Coronary artery (tissue), 2 donors: ENCODE measurements at regions not wholly inside any gene's neighbourhood (a gene's known extent, or its start where the extent isn't known, plus 50 kb on each side); places are given as distances from the start of the nearest gene placed in this dataset.

Source experiments
- DNase-seq: peaks from one replicate; pipeline ENCODE4 v3.0.0-alpha.2; 2017; ENCODE audit warnings: low spot score
- H3K27ac ChIP-seq, 2 donors: fragments of 200-600 bp; sonication (generic); one replicate each; pipeline ENCODE4 v1.5.1; 2016 to 2019
- H3K4me3 ChIP-seq: fragments of 200-600 bp; sonication (generic); 2 replicates; pipeline ENCODE4 v1.5.1; 2016; ENCODE audit warnings: mild to moderate bottlenecking, moderate library complexity
- CTCF ChIP-seq: fragments of 200-600 bp; sonication (generic); IDR thresholded peaks from one replicate; pipeline ENCODE4 v1.5.1; 2019; ENCODE audit warnings: antibody characterized with exemption

DNA sequence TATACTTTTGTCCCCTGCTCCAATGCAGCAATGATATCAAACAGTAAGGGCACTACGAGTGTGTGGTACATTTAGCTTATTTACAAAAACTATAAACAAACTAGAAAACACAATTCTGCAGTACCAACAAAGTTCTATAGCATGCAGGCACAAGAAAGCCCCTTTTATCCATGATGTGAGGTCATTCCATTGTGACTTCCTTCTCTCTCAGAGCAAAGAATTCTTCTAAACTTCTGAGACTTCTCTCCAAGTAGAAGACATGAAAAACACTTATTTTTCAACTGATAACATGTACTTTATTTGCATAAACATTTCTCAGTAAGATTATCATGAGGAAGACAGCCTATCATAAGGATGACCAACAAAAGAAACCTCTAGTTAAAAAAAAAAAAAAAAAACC lies 569.8 kb downstream of the TLE1 start:
- Histone ChIP-seq H3K4me3 (no peak overlapping the region), H3K27ac (no peak overlapping the region)
- no peak for TF ChIP-seq CTCF
- DNase-seq, result no peak

DNA sequence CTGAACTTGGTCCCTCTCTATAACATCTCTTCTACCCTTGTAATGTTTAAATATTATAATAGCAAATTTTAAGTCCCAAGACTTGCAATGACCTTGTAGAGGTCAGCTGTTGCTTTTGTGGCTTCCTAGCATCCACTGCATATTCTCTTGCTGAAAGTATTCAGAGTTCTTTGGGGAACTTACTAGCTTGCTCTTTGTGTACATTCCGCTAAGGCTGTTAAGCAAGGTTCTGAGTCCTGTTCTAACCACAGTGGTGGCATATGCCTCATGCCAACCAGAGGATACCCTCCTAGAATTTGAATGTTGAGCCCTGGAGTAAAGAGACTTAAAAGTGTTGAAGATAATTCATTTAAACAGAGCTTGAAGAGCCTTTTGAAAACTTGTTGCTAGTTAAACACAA lies 570.9 kb downstream of the TLE1 start:
- no peak for TF ChIP-seq CTCF
- DNase-seq, result no peak
- H3K4me3 ChIP-seq, result no peak overlapping the region
- H3K27ac ChIP-seq, result no peak overlapping the region

DNA sequence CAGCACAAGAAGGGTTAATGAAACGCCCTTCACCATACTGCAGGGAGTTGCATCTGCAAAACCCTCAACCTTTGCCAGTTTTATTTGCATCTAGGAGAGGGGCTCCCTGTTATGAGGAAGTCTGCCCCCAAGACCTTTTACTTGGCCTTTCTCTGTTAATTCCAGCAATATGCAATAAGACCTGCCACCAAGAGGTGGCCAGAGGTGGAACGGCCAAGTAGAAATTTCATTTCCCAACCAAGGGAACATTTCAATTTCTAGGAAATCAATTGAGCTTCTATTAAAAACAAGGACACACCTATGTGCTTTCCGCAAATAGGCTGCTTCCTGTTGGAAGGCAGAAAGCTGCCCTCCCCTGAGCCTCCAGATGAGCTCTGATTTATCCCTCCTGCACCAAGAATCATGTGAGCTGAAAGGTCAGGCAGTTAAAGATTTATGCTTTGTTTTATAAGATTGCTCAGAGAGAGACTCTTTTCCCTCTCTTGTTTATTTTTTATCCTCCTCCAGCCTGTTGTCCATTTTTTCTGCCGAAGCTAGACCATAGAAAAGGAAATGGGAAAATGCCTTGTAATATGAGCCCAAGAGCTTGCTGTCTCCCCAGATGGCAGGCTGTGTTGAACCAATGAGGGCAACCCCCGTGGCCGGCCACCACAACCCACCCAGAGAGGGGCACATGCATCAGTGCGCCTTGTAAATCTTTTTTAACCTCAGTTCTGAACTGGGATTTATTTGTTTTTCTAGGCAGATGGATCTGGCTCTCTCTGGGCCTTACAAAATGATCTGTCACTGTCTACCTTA lies 572.8 kb downstream of the TLE1 start:
- Histone ChIP-seq H3K4me3 (no peak overlapping the region), H3K27ac (no peak overlapping the region)
- no peak for DNase-seq
- no peak for TF ChIP-seq CTCF

GRCh38 chr9:81113453-81114124 lies 575.8 kb downstream of the TLE1 start:
- DNase-seq, result no peak
- Histone ChIP-seq H3K27ac (no peak overlapping the region), H3K4me3 (no peak overlapping the region)
- TF ChIP-seq CTCF, result no peak

DNA sequence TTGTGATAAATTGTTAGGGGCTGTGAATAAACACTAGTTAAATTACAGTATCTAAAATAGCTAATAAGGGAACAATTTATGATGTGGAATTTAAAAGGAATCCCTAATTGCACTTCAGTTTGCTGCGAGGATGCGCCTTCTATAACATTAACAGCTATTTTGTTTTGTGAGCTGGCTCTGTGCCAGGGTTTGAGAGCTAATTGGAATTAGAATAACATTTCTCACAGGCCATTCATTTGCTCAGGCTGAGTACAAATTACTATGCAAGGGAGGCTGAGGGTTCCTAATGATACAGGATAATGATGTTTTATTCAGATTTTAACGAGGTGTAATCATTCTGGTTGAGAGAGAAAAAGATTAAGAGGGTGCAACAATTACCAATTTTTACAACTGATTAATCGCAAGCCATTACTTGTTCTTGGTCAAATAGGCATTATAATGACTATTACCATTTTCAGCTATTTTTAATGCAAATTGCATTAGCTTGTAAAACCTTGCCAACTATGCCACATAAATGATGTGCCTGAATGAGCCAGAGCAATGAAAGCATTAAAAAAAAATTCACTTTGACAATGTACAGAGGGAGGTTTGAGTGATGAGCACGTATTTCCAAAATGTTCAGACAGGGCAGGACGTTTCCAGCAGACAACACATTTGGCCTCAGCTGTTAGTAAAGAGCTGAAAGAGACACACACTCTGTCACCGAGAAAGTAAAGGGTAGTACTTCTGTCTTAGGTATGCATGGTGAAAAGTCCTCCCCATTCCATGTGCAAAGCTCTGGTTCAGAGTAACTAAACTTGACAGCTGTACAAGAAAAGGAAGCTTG lies 576.5 kb downstream of the TLE1 start:
- no peak for DNase-seq
- Histone ChIP-seq H3K27ac (no peak overlapping the region), H3K4me3 (no peak overlapping the region)
- no peak for TF ChIP-seq CTCF

DNA sequence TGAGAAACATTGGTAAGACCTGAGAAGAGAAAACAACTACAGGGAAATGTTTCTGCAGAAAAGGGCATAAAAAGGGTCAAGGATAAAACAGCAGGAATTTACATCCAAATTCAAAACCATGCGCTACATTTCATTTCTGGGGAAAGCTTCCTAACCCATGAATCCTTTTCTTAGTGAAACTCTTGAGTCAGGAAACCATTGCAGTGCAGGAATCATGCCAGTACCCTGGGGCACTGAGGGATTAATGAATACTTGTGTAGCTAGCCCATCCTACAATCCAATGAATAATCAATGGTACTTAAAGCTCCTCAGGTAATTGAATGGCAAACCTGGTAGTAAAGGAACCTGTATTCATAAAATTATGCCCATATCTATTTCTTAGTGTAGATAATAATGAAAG lies 580.5 kb downstream of the TLE1 start:
- Histone ChIP-seq H3K4me3 (no peak overlapping the region), H3K27ac (no peak overlapping the region)
- TF ChIP-seq CTCF, result no peak
- DNase-seq, result no peak
